Hepatocyte (in vitro differentiated cells): ENCODE measurements at regions not wholly inside any gene's neighbourhood (a gene's known extent, or its start where the extent isn't known, plus 50 kb on each side); places are given as distances from the start of the nearest gene placed in this dataset.

Source experiments
- DNase-seq: peaks from one replicate; pipeline ENCODE4 v3.0.0-alpha.2; 2016; ENCODE audit warnings: low spot score
- H2AFZ ChIP-seq: fragments of 200-600 bp; sonication (generic); 2 replicates; pipeline ENCODE4 v1.6.0; 2016; ENCODE audit warnings: antibody characterized with exemption, mild to moderate bottlenecking
- H3K27ac ChIP-seq: fragments of 200-600 bp; sonication (generic); 2 replicates; pipeline ENCODE4 v1.5.1; 2016; ENCODE audit warnings: mild to moderate bottlenecking
- H3K27me3 ChIP-seq: fragments of 200-600 bp; sonication (generic); 2 replicates; pipeline ENCODE4 v1.6.1; 2016
- H3K36me3 ChIP-seq: fragments of 200-600 bp; sonication (generic); replicated peaks from 2 replicates; pipeline ENCODE4 v1.5.1; 2016; ENCODE audit warnings: low read depth; ENCODE audit not compliant: insufficient read depth
- H3K4me1 ChIP-seq: fragments of 200-600 bp; sonication (generic); 2 replicates; pipeline ENCODE4 v1.5.1; 2016; ENCODE audit warnings: mild to moderate bottlenecking, moderate library complexity; ENCODE audit not compliant: insufficient read depth
- H3K4me2 ChIP-seq: fragments of 200-600 bp; sonication (generic); 2 replicates; pipeline ENCODE4 v1.6.0; 2016
- H3K4me3 ChIP-seq: fragments of 200-600 bp; sonication (generic); 2 replicates; pipeline ENCODE4 v1.5.1; 2016; ENCODE audit warnings: mild to moderate bottlenecking
- H3K79me2 ChIP-seq: fragments of 200-600 bp; sonication (generic); 2 replicates; pipeline ENCODE4 v1.6.0; 2017; ENCODE audit warnings: mild to moderate bottlenecking
- H3K9me2 ChIP-seq: fragments of 200-600 bp; sonication (generic); replicated peaks from 2 replicates; pipeline ENCODE4 v1.6.0; 2017; ENCODE audit warnings: mild to moderate bottlenecking; ENCODE audit not compliant: insufficient read depth
- H3K9me3 ChIP-seq: fragments of 200-600 bp; sonication (generic); 2 replicates; pipeline ENCODE4 v1.5.1; 2016; ENCODE audit warnings: low read depth, mild to moderate bottlenecking
- H4K20me1 ChIP-seq: fragments of 200-600 bp; sonication (generic); 2 replicates; pipeline ENCODE4 v1.6.0; 2016; ENCODE audit warnings: mild to moderate bottlenecking; ENCODE audit not compliant: insufficient read depth, poor library complexity, severe bottlenecking
- EZH2 ChIP-seq: fragments of 200-600 bp; sonication (generic); IDR thresholded peaks from 2 replicates; pipeline ENCODE4 v1.6.1; 2016; ENCODE audit warnings: antibody characterized with exemption, mild to moderate bottlenecking, borderline replicate concordance
- EZH2phosphoT487 ChIP-seq: fragments of 200-600 bp; sonication (generic); IDR thresholded peaks from one replicate; pipeline ENCODE4 v1.6.1; 2018; ENCODE audit warnings: antibody characterized with exemption, mild to moderate bottlenecking, low read depth, moderate library complexity; ENCODE audit not compliant: unreplicated experiment, severe bottlenecking
- WGBS: methylation state at CpG from one replicate; pipeline ENCODE4 v1.1.6; 2016; ENCODE audit warnings: low lambda C conversion rate; ENCODE audit errors: missing lambda C conversion rate; 5-methylcytosine and 5-hydroxymethylcytosine counted together
- TF ChIP-seq, protein P1 (sequence below): fragments of 200-600 bp; sonication (generic); IDR thresholded peaks from 2 replicates; pipeline ENCODE4 v1.5.1; 2016; ENCODE audit warnings: antibody characterized with exemption, mild to moderate bottlenecking; ENCODE audit not compliant: poor library complexity

DNA sequence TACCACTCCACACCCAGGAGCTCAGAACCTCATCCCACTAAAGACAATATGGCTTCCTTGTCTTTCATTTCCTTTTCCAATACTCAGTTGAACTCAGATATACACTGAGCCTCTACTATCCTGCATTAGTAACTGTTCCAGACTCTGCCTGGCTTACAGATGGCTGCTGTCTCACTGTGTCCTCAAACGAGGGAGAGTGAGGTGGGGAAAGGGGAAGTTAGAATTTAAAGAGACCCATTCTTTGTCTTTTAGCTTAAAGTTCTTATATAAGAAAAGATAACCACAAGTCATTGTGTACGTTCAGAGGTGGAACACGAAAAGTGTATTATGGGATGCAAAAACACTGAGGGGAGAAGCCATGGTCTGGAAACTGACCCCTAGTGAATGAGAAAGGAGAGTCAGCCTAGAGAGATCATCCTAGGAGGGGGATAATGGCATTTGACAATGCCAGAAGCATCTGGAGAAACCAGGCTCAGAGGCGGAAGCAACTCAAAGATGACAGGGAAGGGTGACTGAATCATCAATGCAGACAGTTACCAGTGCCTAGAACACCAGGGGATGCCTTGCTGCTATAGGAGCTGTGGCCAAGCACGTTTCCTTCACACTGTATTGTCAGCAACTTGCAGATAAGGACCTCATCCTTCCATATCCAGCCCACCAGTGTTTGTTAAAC lies 170.7 kb downstream of the CYRIA start:
- Histone ChIP-seq H3K27ac (no peak overlapping the region), H3K9me2 (no peaks in the 10 kb centered on the region), H2AFZ (no peak overlapping the region), H4K20me1 (no peaks in the 10 kb centered on the region), H3K27me3 (no peaks in the 10 kb centered on the region), H3K4me3 (no peak overlapping the region), H3K36me3 (no peaks in the 10 kb centered on the region), H3K79me2 (no peaks in the 10 kb centered on the region), H3K4me2 (no peak overlapping the region), H3K9me3 (no peaks in the 10 kb centered on the region), H3K4me1 (no peaks in the 10 kb centered on the region)
- TF ChIP-seq, protein P1, sequence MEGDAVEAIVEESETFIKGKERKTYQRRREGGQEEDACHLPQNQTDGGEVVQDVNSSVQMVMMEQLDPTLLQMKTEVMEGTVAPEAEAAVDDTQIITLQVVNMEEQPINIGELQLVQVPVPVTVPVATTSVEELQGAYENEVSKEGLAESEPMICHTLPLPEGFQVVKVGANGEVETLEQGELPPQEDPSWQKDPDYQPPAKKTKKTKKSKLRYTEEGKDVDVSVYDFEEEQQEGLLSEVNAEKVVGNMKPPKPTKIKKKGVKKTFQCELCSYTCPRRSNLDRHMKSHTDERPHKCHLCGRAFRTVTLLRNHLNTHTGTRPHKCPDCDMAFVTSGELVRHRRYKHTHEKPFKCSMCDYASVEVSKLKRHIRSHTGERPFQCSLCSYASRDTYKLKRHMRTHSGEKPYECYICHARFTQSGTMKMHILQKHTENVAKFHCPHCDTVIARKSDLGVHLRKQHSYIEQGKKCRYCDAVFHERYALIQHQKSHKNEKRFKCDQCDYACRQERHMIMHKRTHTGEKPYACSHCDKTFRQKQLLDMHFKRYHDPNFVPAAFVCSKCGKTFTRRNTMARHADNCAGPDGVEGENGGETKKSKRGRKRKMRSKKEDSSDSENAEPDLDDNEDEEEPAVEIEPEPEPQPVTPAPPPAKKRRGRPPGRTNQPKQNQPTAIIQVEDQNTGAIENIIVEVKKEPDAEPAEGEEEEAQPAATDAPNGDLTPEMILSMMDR, result no peak
- 78% methylated on average over 5 of the region's 5 CpGs for WGBS
- DNase-seq, result no peak

DNA sequence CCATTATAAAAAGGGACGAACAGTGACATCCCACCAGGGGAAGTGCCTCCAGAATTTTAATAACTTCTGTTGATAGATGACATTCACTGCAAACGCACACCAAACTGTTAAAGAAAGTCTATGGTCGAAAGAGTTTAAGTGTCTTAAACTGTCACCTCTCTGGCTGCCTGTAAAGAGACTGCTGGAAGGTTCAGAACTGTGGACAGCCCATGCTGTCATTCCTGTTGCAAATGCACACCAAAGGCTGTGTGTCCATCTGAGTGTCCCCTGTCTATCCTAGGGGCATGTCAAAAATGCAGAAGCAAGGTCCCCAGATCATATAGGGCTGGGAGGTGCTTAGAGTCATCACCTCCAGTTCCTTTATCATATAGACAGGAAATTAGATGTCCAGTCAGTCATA lies 171.8 kb downstream of the CYRIA start:
- no peaks in the 10 kb centered on the region for H3K4me1 ChIP-seq
- H3K27ac ChIP-seq, result no peak overlapping the region
- TF ChIP-seq EZH2phosphoT487 (no peak), EZH2 (no peak)
- TF ChIP-seq, protein P1, result no peak
- H3K27me3 ChIP-seq, result no peaks in the 10 kb centered on the region
- 71% methylated on average over 3 of the region's 3 CpGs for WGBS
- H3K4me2 ChIP-seq, result no peak overlapping the region
- no peaks in the 10 kb centered on the region for H3K36me3 ChIP-seq
- H3K79me2 ChIP-seq, result no peaks in the 10 kb centered on the region
- H3K9me3 ChIP-seq, result no peaks in the 10 kb centered on the region
- DNase-seq, result no peak
- H3K4me3 ChIP-seq, result no peak overlapping the region
- no peaks in the 10 kb centered on the region for H4K20me1 ChIP-seq
- H3K9me2 ChIP-seq, result no peaks in the 10 kb centered on the region
- H2AFZ ChIP-seq, result no peak overlapping the region

DNA sequence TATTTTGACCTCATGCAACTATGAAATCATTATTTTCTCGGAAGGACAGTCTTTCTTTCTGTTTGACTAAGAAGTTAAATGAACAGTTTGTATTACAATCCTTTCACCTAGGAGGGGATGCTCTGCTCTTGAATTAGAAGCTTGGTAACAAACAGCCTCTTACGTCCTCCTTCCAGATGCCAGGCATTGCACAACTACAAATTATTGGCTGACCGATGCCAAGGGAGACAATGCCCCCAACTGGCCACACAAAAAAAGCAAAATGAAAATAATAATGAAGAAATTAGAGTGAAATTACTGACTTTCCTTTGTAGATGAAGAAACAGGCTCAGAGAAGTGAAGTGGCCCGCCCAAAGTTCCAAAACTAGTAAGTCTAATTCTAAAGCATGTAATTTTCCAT lies 177.9 kb downstream of the CYRIA start:
- Histone ChIP-seq H3K36me3 (no peaks in the 10 kb centered on the region), H3K4me3 (no peak overlapping the region), H4K20me1 (no peaks in the 10 kb centered on the region), H2AFZ (no peak overlapping the region), H3K79me2 (no peaks in the 10 kb centered on the region), H3K4me1 (no peaks in the 10 kb centered on the region), H3K27me3 (no peaks in the 10 kb centered on the region), H3K9me3 (no peaks in the 10 kb centered on the region), H3K9me2 (no peaks in the 10 kb centered on the region), H3K27ac (no peak overlapping the region), H3K4me2 (no peak overlapping the region)
- DNase-seq, result peak; percentile 66
- 55% methylated on average over 4 of the region's 4 CpGs for WGBS
- TF ChIP-seq EZH2phosphoT487, result no peak
- no peak for TF ChIP-seq EZH2
- TF ChIP-seq, protein P1, result peak; percentile 64

DNA sequence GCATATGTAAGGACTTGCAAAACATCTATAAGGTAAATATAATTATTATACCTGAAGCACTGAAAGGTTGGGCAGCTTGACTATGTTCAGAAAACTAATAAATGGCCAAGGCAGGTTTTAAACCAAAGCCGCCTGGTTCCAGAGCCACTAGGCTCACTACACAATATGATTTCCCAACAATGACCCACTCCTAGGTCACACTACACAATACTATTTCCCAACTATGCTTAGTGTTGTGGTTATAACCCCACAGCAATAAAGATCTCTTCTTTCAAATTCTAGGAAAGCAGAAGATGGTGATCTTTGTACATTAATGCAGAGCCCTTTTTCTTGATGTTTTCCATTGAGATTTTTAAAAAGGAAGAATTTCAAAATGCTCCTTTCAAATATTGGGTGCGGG lies 180.4 kb downstream of the CYRIA start:
- H3K9me2 ChIP-seq, result no peaks in the 10 kb centered on the region
- H2AFZ ChIP-seq, result no peak overlapping the region
- no peaks in the 10 kb centered on the region for H3K79me2 ChIP-seq
- no peaks in the 10 kb centered on the region for H3K27me3 ChIP-seq
- H3K4me3 ChIP-seq, result no peak overlapping the region
- no peak overlapping the region for H3K4me2 ChIP-seq
- H4K20me1 ChIP-seq, result no peaks in the 10 kb centered on the region
- no peak for TF ChIP-seq EZH2phosphoT487
- TF ChIP-seq EZH2, result no peak
- TF ChIP-seq, protein P1, result no peak
- no peaks in the 10 kb centered on the region for H3K4me1 ChIP-seq
- 93% methylated on average over 2 of the region's 2 CpGs for WGBS
- H3K27ac ChIP-seq, result no peak overlapping the region
- DNase-seq, result no peak
- H3K36me3 ChIP-seq, result no peaks in the 10 kb centered on the region
- H3K9me3 ChIP-seq, result no peaks in the 10 kb centered on the region
